ENCODE measurements at regions not wholly inside any gene's neighbourhood (a gene's known extent, or its start where the extent isn't known, plus 50 kb on each side); places are given as distances from the start of the nearest gene placed in this dataset.

- TF ChIP-seq CTCF (conservative IDR thresholded peaks at IDR 0.05; ENCODE audit: low read length) (no peak), EZH2phosphoT487 (IDR thresholded peaks at IDR 0.05; ENCODE audit: borderline replicate concordance) (no peak)
Observed at GRCh38 chr2:16609786-16610185, 55.8 kb downstream of the CYRIA start.
